Gastrocnemius medialis (tissue), 4 donors: ENCODE measurements at regions not wholly inside any gene's neighbourhood (a gene's known extent, or its start where the extent isn't known, plus 50 kb on each side); places are given as distances from the start of the nearest gene placed in this dataset.

Experiments
- CTCF ChIP-seq, 5 experiments: fragments of 450-650 bp in 3 of 5; fragments of 200-600 bp in 2 of 5; sonication (generic) in 2 of 5; IDR thresholded peaks in 4 of 5; conservative IDR thresholded peaks in 1 of 5; 1 replicate in 4 of 5; 2 replicates in 1 of 5; pipeline ENCODE4 v1.5.1; 2016 to 2019; ENCODE audit warnings: antibody characterized with exemption in 5 of 5, mild to moderate bottlenecking in 3 of 5, moderate library complexity in 3 of 5
- POLR2A ChIP-seq, 2 donors: fragments of 450-650 bp; IDR thresholded peaks; one replicate each; pipeline ENCODE4 v1.6.1; 2017; ENCODE audit warnings: antibody characterized with exemption in 2 of 2, mild to moderate bottlenecking in 2 of 2, moderate library complexity in 2 of 2

- TF ChIP-seq CTCF (IDR thresholded peaks at IDR 0.05 in 4 of 5, conservative IDR thresholded peaks at IDR 0.05 in 1 of 5) (no peak), POLR2A (IDR thresholded peaks at IDR 0.05) (no peak)
Measured at GRCh38 chr6:132198040-132198439, 203.2 kb downstream of the MOXD1 start.
